GM18505 (cell line): ENCODE measurements at regions not wholly inside any gene's neighbourhood (a gene's known extent, or its start where the extent isn't known, plus 50 kb on each side); places are given as distances from the start of the nearest gene placed in this dataset.

Source experiments
- ATAC-seq: cut with Tn5 transposase; IDR thresholded peaks from one replicate; pipeline ENCODE4 v1.9.1; 2021; ENCODE audit not compliant: unreplicated experiment
- POLR2A ChIP-seq: IDR thresholded peaks from 4 replicates; pipeline ENCODE4 v1.6.1; 2011; ENCODE audit warnings: borderline replicate concordance; ENCODE audit not compliant: insufficient read depth, insufficient read length; ENCODE audit errors: extremely low read depth

DNA sequence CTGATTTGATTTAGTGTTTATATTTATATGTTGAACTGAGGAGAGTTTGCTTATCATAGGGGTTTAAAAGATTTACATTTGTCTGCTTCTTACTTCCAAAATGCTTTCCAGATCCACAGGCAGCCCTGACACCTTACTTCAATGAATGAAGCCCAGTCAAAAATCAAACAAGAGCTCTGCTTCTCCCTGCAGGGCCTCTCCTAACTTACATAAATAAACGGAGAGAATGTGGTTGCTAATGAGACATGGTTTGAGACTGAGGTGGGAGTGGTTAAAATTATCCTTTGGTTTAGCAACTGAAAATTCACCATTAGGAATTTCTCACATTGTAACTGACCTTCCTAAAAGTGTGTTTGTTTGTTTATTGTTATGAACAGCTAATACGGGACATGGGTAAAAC, 612.3 kb upstream of the FANCL start:
- no peak for TF ChIP-seq POLR2A
- ATAC-seq, result no peak

DNA sequence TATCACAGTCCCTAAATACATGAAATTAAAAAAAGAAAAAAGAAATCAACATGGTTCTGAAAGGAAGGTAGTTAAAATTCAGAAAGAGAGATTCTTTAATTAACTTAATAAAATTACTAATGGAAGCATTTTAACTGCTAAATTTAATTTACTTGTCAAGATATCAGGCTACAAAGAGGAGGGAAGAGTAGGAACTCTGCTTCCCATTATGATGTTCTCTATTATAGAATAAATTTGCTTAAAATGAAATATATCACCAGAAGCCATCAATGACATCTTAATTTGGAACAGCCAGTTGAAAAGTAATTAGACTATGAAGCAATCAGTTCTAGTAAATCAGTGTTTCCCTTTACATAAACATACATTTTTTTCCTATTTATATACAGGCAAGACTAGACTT, 611.8 kb upstream of the FANCL start:
- ATAC-seq, result no peak
- no peak for TF ChIP-seq POLR2A

DNA sequence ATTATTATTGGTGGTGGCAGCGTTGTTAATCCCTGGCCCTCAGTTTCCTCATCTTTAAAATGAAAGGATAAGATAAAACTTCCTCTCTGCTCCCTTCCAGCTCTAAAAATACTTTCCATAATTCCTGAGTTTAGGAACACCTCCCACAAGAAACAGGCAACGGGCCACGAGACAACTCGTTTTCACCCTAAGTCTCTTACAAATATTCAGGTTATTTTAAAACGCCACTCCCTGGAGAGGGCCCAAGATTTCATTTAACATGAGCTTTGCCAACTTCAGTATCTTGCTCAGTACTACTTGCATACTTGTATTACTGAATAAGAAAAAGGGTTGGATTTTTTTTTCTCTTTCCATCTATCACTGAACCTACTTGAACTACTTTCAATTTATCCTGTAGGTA, 611.1 kb upstream of the FANCL start:
- no peak for TF ChIP-seq POLR2A
- ATAC-seq, result no peak

DNA sequence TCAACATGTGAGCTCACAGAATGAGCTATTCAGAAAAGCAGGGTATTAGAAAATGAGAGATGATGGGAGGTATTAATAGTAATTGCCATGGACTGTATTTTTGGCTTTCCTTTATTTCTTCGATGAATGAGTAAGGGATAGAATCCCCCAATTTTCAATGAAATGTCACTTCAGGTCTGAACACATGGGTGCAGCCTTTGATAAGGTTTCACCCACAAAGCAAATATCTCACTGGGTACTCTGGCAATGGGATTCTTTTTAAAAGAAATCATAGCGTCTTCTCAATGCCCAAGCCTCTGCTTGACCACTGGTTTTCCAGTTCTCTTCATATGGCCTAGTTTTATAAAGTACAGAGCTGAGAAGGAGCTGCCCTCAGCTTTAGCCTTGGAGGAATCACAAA, 610.5 kb upstream of the FANCL start:
- TF ChIP-seq POLR2A, result no peak
- ATAC-seq, result no peak

DNA sequence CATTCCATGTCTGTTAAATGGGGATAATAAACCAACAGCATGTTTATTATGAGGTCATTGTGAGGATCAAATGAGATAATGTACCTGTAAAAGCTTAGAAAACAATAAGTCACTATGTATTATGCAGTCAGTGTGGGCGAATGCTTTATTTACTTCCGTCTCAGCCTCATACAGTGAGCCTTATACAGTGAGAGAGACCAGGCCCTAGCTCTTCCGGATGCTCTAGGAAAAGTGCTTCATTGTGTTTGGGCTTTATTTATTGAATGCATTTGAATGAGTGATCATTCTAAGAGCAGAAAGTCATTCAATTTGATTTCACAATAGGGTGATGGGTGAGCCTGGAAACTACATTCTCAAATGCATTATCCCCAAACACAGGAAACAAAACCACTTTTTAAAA, 603.9 kb upstream of the FANCL start:
- ATAC-seq, result no peak
- no peak for TF ChIP-seq POLR2A

DNA sequence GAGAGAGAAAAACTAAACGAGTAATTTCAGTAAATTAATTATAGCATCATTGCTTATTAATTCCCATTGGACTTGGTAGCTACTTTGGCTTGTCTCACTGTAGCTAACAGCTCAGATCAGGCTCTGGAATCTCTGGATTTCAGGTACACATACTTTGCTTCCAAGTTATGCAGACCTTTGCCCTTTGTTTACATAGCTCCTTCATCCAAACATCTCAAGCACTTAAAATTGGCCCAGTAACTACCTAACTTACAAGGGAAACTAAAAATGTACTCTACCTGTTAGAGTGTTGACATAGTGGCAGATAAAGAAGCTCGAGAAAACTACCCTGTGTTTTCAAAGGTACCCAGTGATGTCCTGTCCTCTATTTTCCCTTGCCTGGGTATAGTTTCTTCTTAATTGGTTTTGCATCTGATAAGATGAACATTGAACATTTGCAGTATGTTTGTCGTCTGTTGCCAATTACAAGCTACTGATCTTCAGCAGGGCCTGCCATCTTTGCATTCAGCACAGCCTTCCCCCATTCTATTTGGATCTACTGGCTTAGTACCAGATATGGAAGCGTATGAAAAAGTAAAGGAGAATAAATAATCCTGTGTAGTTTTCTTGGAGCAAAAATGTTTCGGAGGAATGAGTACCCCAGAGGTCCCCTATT, 601.5 kb upstream of the FANCL start:
- ATAC-seq, result no peak
- TF ChIP-seq POLR2A, result no peak

DNA sequence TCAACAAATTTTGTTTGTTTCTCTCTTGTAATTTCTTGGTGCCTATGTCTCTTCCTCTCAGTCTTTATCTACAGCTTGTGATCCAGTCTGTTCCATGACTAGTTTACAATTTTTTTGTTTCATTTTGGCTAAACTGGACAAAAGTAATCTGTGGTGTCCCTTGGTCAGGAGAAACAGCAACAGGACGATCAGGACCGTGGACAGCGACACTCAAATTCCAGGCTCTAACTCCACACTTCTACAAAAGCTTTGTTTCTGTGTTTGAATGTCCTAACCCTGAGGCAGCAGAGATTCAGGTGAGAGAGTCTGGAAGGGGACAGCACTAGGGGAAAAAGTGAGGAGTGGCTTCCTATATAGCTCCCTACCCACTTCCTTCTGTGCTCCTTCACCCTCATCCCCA, 593.3 kb upstream of the FANCL start:
- TF ChIP-seq POLR2A, result no peak
- no peak for ATAC-seq

DNA sequence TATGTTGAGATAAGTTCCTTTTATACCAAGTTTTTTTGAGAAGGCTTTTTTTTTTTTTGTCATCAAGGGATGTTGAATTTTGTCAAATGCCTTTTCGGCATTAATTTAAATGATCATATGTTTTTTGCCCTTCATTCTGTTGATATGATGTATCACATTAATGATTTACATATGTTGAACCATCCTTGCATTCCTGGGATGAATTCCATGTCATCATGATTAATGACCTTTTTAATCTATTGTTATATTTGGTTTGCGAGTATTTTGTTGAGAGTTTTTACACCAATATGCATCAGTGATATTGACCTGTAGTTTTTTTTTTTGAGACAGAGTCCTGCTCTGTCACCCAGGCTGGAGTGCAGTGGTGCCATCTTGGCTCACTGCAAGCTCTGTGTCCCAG, 585.7 kb upstream of the FANCL start:
- no peak for TF ChIP-seq POLR2A
- ATAC-seq, result no peak

DNA sequence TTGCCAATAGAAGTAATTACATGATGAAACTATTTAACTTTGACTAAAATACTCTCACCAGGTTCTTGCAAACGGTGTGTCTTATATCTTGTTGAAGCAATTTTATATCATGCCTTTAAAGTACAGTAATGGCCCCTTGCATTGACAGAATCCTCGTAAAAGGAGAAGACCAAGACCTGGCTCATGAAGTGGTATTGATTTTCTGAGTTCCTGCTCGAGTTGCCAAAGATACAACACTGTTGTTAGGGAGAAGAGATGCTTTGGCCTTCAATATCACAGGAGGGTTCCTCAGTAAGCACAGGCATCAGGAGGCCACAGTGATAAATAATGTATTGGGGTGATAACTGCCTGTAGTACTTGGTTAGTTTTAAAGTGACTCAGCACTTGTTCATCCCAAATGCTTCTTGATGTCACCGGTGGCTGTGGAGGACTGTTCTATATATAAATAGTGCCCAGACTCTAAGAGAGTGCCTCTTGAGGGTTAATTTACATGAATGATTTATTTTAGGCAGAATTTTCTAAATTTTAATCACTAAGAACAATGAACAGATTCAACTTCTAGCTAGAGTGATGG, 571.7 kb upstream of the FANCL start:
- TF ChIP-seq POLR2A, result no peak
- no peak for ATAC-seq

DNA sequence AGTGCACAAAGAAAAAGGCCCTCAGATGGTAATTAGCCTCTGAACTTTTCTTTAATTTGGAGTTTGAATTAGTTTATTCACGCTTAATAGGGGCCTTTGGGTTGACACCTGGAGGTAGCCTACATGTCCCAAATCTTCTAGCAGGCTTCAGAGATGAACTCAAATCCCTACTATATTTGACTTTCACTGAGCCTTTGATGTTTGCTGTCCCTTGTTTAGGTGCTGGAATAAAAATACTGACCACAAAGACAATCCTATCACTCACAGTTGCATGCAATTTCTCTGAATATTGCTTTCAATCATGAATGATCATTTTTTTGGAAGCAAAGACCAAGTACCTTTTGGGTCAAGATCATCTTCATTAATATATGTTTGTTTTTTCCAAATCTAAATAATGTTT, 564.0 kb upstream of the FANCL start:
- TF ChIP-seq POLR2A, result no peak
- ATAC-seq, result no peak

DNA sequence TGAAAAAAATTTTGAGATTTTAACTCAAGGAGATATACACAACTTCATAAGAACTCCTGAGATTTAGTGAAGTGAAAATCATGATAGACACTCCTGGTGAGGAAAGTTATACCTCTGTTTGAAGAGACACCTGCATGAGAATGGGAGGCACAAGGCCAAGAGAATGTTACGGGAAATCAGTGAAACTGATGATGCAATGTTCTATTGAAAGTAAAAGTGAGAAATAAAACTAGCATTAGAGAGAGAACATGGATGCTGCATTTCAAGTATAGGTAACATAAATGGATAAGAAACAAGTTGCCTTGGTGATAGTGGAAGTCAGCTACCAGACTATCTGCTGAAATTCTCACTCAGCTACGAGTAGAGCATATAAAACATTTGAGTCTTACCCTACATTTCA, 562.1 kb upstream of the FANCL start:
- ATAC-seq, result no peak
- TF ChIP-seq POLR2A, result no peak

DNA sequence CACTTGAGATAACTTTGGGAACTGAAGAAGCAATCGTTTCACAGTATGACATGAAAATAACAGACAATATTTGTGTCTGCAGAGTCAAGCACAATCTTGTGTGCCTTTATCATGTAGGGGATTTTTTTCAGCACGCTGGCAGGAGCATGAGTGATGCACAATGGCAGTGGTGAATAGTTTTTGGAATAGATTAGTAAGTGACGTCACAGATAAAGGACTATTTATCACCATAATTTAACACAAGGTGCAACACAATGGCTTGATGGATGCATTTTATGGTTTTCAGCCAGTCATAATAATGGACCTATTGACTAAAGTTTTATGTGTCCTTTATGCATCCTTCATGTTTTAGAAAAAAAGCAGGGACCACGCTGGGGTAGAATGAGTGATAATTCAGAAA, 559.8 kb upstream of the FANCL start:
- ATAC-seq, result no peak
- TF ChIP-seq POLR2A, result no peak

DNA sequence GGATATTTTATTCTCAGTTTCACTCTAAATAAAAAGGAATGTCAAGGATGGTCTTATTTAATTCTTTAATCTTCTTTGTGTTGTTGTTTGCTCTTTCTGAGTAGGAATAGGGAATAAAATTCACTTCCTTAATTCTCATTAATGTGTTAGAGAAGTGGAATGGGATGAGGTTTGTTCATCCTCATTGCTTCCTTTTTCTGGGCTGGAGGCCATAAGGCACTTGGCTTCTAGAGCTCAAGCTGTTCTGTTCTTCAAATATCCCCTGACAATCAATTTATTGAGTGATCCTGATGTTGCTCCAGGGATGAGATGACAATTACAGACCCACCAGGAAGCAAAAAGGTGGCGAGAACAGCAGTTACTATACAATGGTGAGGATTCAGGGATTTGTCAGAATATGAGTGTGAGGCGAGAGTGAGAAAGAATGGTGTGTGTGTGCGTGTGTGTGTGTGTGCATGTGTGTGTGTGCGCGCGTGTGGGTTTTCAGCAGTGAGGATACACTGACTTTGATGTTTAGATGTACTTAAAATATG, 557.6 kb upstream of the FANCL start:
- TF ChIP-seq POLR2A, result no peak
- no peak for ATAC-seq

DNA sequence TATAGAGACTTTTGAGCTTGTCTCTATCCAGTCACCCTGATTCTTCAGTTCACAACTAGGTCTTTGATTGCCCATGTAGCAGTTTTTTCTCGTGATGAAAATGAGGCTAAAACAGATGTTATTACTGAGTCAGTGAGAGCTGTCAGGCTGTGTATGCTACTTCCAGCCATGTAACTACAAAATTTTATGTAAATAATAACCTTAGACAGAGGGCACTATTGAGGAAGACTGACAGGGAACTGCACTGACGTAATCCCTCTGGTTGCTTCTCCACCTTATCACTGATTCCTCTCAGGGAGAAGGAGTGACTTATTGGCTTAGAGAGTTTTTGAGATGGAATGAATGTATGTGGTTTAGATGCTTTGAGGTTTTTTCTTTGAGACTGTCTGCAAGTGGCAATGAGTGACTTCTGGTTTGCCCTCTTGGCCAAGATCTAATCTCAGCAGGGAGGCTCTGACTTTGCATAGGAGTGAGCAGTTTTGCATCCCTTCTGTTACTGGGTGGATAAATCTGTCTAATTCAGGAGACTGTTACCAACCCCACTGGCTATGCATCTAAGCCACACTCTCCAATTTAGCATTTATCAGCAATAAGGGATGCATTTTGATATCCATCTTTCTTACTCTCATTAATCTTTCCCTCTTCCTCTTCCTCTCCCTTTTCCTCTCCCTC, 555.2 kb upstream of the FANCL start:
- ATAC-seq, result no peak
- TF ChIP-seq POLR2A, result no peak

DNA sequence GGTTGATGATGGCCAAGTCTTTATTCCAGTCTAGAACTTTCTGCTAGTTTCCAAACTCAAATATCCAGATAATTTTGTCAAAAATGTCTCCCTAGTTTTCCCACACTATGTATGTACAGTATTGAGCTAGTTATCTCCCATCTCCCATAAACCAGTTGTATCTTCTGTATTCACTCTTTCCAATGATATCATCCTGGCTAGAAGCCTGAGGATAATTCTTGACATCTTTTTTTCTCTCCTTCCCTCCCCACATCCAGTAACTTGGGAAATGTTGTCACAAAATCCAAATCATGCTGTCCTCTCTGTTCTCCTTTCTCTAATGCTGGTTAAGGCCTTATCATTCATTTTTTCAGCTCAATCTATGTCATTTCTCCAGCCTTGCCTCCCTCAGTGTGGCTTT, 553.8 kb upstream of the FANCL start:
- ATAC-seq, result no peak
- TF ChIP-seq POLR2A, result no peak

DNA sequence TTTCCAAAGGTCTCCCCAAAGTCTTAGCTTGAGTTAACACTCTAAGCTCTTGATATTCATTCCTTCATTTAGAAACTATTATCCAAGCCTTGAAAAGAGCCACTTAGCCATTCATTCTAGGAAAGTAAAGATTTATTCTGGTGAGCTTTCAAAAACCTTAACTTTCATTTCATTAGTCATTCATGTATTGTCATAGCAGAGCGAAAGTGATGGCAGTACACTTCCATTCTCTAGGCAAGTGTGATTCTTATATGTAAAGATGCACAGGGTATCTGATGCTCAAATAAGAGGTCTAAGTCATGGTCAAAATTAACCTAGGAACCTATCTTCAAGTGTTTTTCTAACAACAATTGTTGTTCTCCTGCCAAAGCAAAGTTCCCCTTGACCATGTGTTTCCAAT, 553.0 kb upstream of the FANCL start:
- ATAC-seq, result no peak
- no peak for TF ChIP-seq POLR2A
